A549 (cell line): ENCODE measurements at regions not wholly inside any gene's neighbourhood (a gene's known extent, or its start where the extent isn't known, plus 50 kb on each side); places are given as distances from the start of the nearest gene placed in this dataset.
"Not testable (repeated sequence)": the region's sequence is repeated elsewhere in the genome, so short reads cannot be mapped to it uniquely, and the experiment has no call there.

Experiments used
- ATAC-seq, 2 experiments: fragments of 200-7000 bp in 1 of 2; fragments of >200 bp in 1 of 2; cut with Nextera tagmentation in 1 of 2; cut with Tn5 transposase in 1 of 2; 3 replicates each; pipeline versions ENCODE4 v1.8.0 to v1.9.1; 2018 to 2020; ENCODE audit warnings: mild to moderate bottlenecking in 1 of 2, moderate library complexity in 1 of 2
- CTCF ChIA-PET: fragments of 300-600 bp; sonication (Branson Sonifier 250); formaldehyde crosslinking; extraction: SDS; loops from one replicate; lab custom pipeline; 2021; ENCODE audit warnings: antibody characterized with exemption, inconsistent platforms; lab: Yijun Ruan, JAX
- POLR2A ChIA-PET: fragments of 350-600 bp; formaldehyde crosslinking; extraction: SDS; loops from one replicate; lab custom pipeline; 2021; ENCODE audit warnings: antibody characterized with exemption, inconsistent platforms; lab: Yijun Ruan, JAX
- DNase-seq, 2 experiments: peaks; one replicate each; pipeline versions ENCODE4 v3.0.0 to v3.0.0-alpha.2; 2011 to 2016; ENCODE audit warnings: low read depth in 1 of 2, low spot score in 1 of 2
- FAIRE-seq: peaks from 2 replicates; lab custom pipeline; 2011; peaks lifted over from hg19 to GRCh38; lab: Jason Lieb, UNC
- H3K27ac ChIP-seq, 2 experiments: fragments of >200 bp; sonication (Bioruptor Twin); formaldehyde crosslinking; 3 replicates each; pipeline ENCODE4 v1.5.1; 2016 to 2017
- H3K4me1 ChIP-seq: fragments of >200 bp; sonication (Bioruptor Twin); formaldehyde crosslinking; 3 replicates; pipeline ENCODE4 v1.6.1; 2016
- H3K4me2 ChIP-seq: fragments of >200 bp; sonication (Bioruptor Twin); formaldehyde crosslinking; 3 replicates; pipeline ENCODE4 v1.6.1; 2016
- H3K4me3 ChIP-seq: fragments of >200 bp; sonication (Bioruptor Twin); formaldehyde crosslinking; 3 replicates; pipeline ENCODE4 v1.5.1; 2016
- H3K9me3 ChIP-seq: fragments of >200 bp; sonication (Bioruptor Twin); formaldehyde crosslinking; 3 replicates; pipeline ENCODE4 v1.6.1; 2016
- HEYL ChIP-seq: fragments of 250-450 bp; sonication (Bioruptor Pico); IDR thresholded peaks from 2 replicates; pipeline ENCODE4 v1.8.0; 2021; ENCODE audit warnings: mild to moderate bottlenecking, moderate library complexity
- POLR2AphosphoS2 ChIP-seq: conservative IDR thresholded peaks from 2 replicates; pipeline ENCODE4 v1.6.1; 2012; ENCODE audit warnings: low read length, improper control_type of control experiment, inconsistent platforms
- WGBS: methylation state at CpG from one replicate; pipeline ENCODE4 v1.1.6; 2017; ENCODE audit errors: missing lambda C conversion rate; 5-methylcytosine and 5-hydroxymethylcytosine counted together

DNA sequence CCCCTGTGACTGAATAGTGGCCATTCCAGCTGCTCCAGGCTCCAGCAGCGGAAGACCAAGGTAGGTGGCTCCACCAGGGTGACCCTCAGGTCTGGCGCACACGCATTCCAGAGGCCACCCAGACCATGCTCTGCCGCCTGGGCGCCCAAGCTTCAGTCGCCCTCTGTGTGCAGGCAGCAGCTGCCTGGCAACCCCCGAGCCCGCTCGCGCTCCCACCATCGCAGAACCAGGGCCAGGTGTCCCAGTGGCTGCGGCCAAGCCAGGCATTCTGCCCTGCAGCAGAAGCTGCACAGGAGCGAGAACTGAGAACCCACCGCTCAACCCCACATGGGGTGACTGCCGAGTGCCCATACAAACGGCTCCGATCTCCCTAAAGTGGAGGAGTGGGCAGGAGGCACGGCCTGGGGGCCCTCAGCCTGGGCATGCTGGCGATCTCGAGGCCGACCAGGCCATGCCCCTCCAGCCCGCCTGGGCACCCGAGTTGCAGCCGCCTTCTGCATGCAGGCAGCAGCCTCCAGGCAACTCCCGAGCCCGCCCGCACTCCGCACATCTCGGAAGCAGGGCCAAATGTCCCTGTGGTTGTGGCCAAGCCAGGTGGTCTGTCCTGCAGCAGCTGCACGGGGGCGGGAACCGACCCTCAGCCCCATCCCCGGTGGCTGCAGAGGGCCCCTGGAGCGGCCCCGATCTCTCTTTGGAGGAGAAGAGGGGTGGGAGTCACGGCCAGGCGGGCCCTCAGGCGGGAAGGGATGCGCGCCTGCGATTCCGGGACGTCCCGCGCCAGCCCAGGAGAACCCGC is 1264.1 kb downstream of the FOXD4L5 start:
- POLR2A ChIA-PET, FAIRE-seq, ATAC-seq, CTCF ChIA-PET, H3K4me3 ChIP-seq, H3K27ac ChIP-seq, H3K9me3 ChIP-seq, H3K4me1 ChIP-seq, H3K4me2 ChIP-seq, DNase-seq: not testable (repeated sequence)
- 62% methylated on average over 22 of the region's 46 CpGs for WGBS

DNA sequence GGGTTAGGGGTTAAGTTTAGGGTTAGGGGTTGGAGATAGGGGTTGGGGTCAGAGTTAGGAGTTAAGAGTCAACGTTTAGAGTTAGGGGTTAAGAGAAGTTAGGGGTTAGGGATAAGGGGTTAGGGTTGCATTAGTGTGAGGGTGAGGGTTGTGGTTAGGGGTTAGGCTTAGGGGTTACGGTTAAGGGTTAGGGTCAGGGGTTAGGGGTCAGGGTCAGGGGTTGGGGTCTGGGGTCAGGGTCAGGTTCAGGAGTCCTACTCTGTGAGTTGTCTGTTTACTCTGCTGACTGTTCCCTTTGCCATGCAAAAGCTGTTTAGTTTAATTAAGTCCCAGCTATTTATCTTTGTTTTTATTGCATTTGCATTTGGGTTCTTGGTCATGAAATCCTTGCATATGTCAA is 1267.3 kb downstream of the FOXD4L5 start:
- DNase-seq, H3K4me3 ChIP-seq, H3K4me2 ChIP-seq, FAIRE-seq, H3K9me3 ChIP-seq, H3K27ac ChIP-seq, POLR2A ChIA-PET, CTCF ChIA-PET, ATAC-seq, H3K4me1 ChIP-seq: not testable (repeated sequence)
- 4% methylated on average over 2 of the region's 2 CpGs for WGBS

DNA sequence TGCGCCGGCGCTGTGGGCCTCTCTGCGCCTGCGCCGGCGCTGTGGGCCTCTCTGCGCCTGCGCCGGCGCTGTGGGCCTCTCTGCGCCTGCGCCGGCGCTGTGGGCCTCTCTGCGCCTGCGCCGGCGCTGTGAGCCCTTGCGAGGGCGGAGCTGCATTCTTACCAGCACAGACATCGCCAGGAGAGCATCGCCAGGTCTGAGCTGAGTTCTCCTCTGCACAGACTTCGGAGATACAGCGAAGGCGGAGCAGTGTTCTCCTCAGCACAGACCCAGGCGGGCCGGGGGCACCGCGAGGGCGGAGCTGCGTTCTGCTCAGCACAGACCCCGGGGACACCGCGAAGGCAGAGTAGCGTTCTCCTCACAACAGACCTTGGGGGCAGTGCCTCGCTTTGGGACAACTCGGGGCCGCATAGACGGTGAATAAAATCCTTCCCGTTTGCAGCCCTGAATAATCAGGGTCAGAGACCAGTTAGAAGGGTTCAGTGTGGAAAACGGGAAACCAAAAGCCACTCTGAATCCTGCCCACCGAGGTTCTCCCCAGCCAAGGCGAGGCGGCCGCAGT is 1268.1 kb downstream of the FOXD4L5 start:
- H3K4me3 ChIP-seq, H3K4me2 ChIP-seq, ATAC-seq, H3K27ac ChIP-seq, H3K9me3 ChIP-seq, DNase-seq, CTCF ChIA-PET, POLR2A ChIA-PET, FAIRE-seq, H3K4me1 ChIP-seq: not testable (repeated sequence)
- WGBS: 79% methylated on average over 9 of the region's 46 CpGs

DNA sequence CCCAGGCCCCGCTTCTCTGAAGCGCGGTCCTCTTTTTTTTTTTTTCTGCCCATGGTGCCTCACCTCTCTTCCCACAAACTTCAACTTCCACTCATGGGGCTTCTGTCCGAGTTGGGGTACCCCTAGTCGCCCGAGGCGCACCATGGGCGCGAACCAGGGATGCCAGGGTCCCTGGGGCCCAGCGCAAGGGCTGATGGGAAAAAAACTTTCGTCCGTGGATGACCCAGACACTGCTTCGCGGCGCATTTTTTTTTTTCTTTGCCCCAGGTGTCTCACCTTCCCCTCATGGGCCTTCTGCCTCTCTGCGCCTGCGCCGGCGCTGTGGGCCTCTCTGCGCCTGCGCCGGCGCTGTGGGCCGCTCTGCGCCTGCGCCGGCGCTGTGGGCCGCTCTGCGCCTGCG is 1268.8 kb downstream of the FOXD4L5 start:
- CTCF ChIA-PET: not testable (repeated sequence)

DNA sequence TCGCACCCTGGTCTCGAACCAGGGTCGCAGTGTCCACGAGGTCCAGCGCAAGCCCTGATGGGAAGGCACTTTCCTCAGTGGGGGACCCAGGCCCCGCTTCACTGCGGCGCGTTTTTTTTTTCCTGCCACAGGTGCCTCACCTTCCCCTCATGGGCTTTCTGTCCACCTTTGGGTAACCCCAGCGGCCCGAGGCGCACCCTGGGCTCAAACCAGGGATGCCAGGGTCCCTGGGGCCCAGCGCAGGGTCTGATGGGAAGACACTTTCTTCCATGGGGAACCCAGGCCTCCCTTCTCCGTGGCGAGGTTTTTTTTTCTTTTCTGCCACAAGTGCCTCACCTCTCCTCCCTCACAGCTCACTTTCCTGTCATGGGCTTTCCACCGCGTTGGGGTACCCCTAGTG is 1269.9 kb downstream of the FOXD4L5 start:
- ChIA-PET CTCF (no interaction called here), POLR2A (no interaction called here)
- Histone ChIP-seq H3K4me2 (no peak overlapping the region), H3K9me3 (no peaks in the 10 kb centered on the region), H3K4me1 (no peaks in the 10 kb centered on the region), H3K4me3 (no peak overlapping the region), H3K27ac (no peak overlapping the region)
- WGBS: 8% methylated on average over 13 of the region's 17 CpGs
- FAIRE-seq (no peak), ATAC-seq (no peak), DNase-seq (no peak)
- TF ChIP-seq HEYL (CRISPR knock-in tag) (no peak), POLR2AphosphoS2 (no peak)

More for the DNA sequence above, 1268.8 kb downstream of the FOXD4L5 start:
- ATAC-seq, H3K9me3 ChIP-seq, H3K4me1 ChIP-seq, FAIRE-seq, DNase-seq, H3K27ac ChIP-seq, H3K4me3 ChIP-seq, H3K4me2 ChIP-seq, POLR2A ChIA-PET: not testable (repeated sequence)
- 70% methylated on average over 31 of the region's 31 CpGs for WGBS

DNA sequence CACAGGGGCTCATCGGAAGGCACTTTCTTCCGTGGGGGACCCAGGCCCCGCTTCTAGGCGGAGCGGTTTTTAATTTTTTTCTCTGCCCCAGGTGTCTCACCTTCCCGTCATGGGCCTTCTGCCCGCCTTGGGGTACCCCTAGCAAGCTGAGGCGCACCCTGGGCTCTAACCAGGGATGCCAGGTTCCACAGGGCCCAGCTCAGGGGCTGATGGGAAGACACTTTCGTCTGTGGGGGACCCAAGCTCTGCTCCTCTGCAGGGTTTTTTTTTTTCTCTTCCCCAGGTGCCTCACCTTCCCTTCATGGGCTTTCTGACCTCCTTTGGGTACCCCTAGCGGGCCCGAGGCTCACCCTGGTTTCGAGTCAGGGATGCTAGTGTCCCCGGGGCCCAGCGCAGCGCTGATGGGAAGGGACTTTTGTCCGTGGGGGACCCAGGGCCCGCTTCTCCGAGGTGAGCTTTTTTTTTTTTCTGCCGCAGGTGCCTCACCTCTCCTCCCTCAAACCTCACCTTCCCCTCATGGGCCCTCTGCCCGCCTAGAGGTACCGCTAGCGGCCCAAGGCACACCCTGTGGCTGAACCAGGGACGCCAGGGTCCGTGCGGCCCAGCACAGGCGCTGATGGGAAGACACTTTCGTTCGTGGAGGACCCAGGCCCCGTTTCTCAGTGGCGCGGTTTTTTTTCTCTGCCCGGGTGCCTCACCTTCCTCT is 1270.5 kb downstream of the FOXD4L5 start:
- CTCF ChIA-PET, POLR2A ChIA-PET, H3K9me3 ChIP-seq, ATAC-seq, DNase-seq, FAIRE-seq, H3K4me2 ChIP-seq, H3K4me1 ChIP-seq, H3K27ac ChIP-seq, H3K4me3 ChIP-seq: not testable (repeated sequence)
- WGBS: 28% methylated on average over 32 of the region's 32 CpGs

DNA sequence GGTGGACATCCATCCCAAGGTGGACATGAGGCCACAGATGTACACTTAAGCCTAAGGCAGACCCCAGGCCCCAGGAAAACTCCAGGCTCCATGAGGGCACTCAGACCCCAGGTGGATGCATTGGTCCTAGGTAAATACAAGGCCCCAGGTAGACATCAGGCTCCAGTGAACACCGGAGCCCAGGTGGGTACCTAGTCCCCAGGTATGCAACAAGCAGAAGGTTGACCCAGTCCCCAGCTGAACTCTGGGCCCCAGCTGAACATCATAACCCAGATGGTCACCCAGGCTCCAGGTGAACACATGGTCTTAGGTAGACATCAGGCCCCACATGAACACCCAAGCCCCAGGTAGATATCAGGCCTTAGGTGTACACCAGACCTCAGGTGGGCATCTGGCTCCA is 1271.9 kb downstream of the FOXD4L5 start:
- whole genome bisulfite sequencing: 83% methylated on average over 1 of the region's 1 CpG
- H3K4me2 ChIP-seq, H3K4me3 ChIP-seq, H3K4me1 ChIP-seq, DNase-seq, H3K27ac ChIP-seq, ATAC-seq, POLR2A ChIA-PET, CTCF ChIA-PET, FAIRE-seq, H3K9me3 ChIP-seq: not testable (repeated sequence)

DNA sequence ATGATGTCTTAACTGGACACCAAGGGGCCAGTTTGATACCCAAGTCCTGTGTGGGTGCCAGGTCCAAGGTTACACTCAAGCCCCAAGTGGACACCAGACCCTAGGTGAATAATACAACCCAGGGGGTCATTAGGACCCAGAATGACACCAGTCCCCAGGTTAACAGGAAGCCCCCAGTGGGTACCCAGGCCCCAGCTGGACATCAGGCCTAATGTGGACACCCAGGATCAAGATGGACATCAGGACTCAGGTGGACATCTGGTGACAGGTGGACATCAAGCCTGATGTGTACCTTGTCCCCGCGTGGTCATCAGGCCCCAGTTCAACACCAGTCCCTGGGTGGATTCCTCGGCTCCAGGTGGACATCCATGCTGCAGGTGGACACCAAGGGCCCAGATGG is 1273.0 kb downstream of the FOXD4L5 start:
- ATAC-seq, FAIRE-seq, POLR2A ChIA-PET, H3K9me3 ChIP-seq, DNase-seq, CTCF ChIA-PET, H3K4me1 ChIP-seq, H3K4me2 ChIP-seq, H3K27ac ChIP-seq, H3K4me3 ChIP-seq: not testable (repeated sequence)
- WGBS: 50% methylated on average over 3 of the region's 3 CpGs

DNA sequence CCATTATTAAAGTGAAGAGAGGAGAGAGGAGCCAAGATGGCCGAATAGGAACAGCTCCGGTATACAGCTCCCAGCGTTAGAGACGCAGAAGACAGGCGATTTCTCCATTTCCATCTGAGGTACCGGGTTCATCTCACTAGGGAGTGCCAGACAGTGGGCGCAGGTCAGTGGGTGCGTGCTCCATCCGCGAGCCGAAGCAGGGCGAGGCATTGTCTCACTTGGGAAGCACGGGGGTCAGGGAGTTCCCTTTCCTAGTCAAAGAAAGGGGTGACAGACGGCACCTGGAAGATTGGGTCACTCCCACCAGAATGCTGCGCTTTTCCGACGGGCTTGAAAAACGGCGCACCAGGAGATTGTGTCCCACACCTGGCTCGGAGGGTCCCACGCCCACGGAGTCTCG is 1305.3 kb downstream of the FOXD4L5 start:
- POLR2A ChIA-PET, H3K9me3 ChIP-seq: not testable (repeated sequence)

More for the DNA sequence above, 1305.3 kb downstream of the FOXD4L5 start:
- H3K4me3 ChIP-seq, H3K4me2 ChIP-seq, H3K4me1 ChIP-seq, H3K27ac ChIP-seq, FAIRE-seq, DNase-seq, CTCF ChIA-PET, ATAC-seq: not testable (repeated sequence)
- 33% methylated on average over 20 of the region's 23 CpGs for WGBS
